DOHH2 (cell line): ENCODE measurements at regions not wholly inside any gene's neighbourhood (a gene's known extent, or its start where the extent isn't known, plus 50 kb on each side); places are given as distances from the start of the nearest gene placed in this dataset.

ENCODE experiments used
- CTCF ChIP-seq: fragments of 200-600 bp; sonication (generic); IDR thresholded peaks from one replicate; pipeline ENCODE4 v1.5.1; 2014; ENCODE audit warnings: antibody characterized with exemption, mild to moderate bottlenecking, low read depth, low read length; ENCODE audit not compliant: poor library complexity, severe bottlenecking
- EZH2phosphoT487 ChIP-seq: fragments of 200-600 bp; sonication (generic); IDR thresholded peaks from 2 replicates; pipeline ENCODE4 v1.6.1; 2017; ENCODE audit warnings: borderline replicate concordance, mild to moderate bottlenecking, antibody characterized with exemption, low read length, moderate library complexity, mixed read lengths

GRCh38 chrX:10079231-10079630, 77.5 kb upstream of the CLCN4 start:
- TF ChIP-seq CTCF (no peak), EZH2phosphoT487 (no peak)
